NT2/D1 (cell line): ENCODE measurements at regions not wholly inside any gene's neighbourhood (a gene's known extent, or its start where the extent isn't known, plus 50 kb on each side); places are given as distances from the start of the nearest gene placed in this dataset.
"Not testable (repeated sequence)": the region's sequence is repeated elsewhere in the genome, so short reads cannot be mapped to it uniquely, and the experiment has no call there.

ENCODE experiments used
- DNase-seq: peaks from one replicate; pipeline ENCODE4 v3.0.0-alpha.2; 2011; ENCODE audit warnings: low read depth, low spot score
- H3K27me3 ChIP-seq: 2 replicates; pipeline ENCODE4 v1.6.0; 2011; ENCODE audit warnings: mild to moderate bottlenecking; ENCODE audit not compliant: insufficient read length, insufficient read depth
- H3K36me3 ChIP-seq: 2 replicates; pipeline ENCODE4 v1.6.1; 2011; ENCODE audit warnings: mild to moderate bottlenecking, low read length, mixed read lengths; ENCODE audit not compliant: insufficient read depth, insufficient read length
- H3K4me1 ChIP-seq: 2 replicates; pipeline ENCODE4 v1.5.1; 2011; ENCODE audit not compliant: insufficient read depth, insufficient read length
- H3K4me3 ChIP-seq: 2 replicates; pipeline ENCODE4 v1.5.1; 2011; ENCODE audit warnings: low read depth; ENCODE audit not compliant: insufficient read length
- H3K9ac ChIP-seq: 2 replicates; pipeline ENCODE4 v1.6.0; 2011; ENCODE audit warnings: low read depth; ENCODE audit not compliant: insufficient read length
- H3K9me3 ChIP-seq: 2 replicates; pipeline ENCODE4 v1.5.1; 2011; ENCODE audit warnings: mild to moderate bottlenecking, low read length; ENCODE audit not compliant: insufficient read depth
- SUZ12 ChIP-seq: IDR thresholded peaks from 2 replicates; pipeline ENCODE4 v1.6.1; 2011; ENCODE audit not compliant: insufficient read length, insufficient read depth; ENCODE audit errors: extremely low read depth
- YY1 ChIP-seq: IDR thresholded peaks from 2 replicates; pipeline ENCODE4 v1.6.1; 2011; ENCODE audit not compliant: insufficient read length, insufficient read depth
- ZNF274 ChIP-seq: IDR thresholded peaks from 2 replicates; pipeline ENCODE4 v1.6.1; 2011; ENCODE audit warnings: mild to moderate bottlenecking, low read depth, low read length

DNA sequence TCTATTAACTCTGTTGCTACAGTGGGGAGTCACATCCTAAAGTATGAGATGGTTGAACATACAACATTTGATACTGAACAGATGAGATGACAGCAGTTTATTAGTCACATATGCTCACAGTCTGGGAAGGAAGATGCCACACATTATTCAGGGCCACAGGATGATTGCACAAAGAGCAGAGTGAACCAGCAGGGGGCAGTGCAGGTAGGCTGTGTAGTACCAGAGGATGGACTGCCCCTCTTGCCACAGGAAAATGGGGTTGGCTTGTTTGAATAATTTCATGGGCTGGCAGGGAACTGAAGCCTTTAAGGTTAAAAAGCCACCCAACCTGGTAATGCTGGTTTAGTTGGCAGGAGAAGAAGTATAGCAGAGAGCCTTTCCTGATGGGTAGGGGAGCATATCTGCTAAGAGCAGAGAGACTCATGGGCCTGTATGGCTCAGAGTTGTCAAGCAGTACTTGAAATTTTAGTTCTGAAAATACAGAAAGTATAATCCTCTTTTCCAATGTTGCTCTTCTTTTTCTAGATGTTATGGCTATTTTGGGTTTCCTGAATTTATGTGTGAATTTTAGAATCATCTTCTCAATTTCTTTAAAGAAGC is 180.4 kb upstream of the B3GAT1 start:
- H3K9ac ChIP-seq, result no peak overlapping the region
- no peaks in the 10 kb centered on the region for H3K4me1 ChIP-seq
- H3K27me3 ChIP-seq, result no peaks in the 10 kb centered on the region
- DNase-seq, result peak; percentile 46
- no peak overlapping the region for H3K4me3 ChIP-seq
- H3K36me3 ChIP-seq, result no peaks in the 10 kb centered on the region
- no peaks in the 10 kb centered on the region for H3K9me3 ChIP-seq
- no peak for TF ChIP-seq YY1
- no peak for TF ChIP-seq SUZ12
- TF ChIP-seq ZNF274, result no peak

DNA sequence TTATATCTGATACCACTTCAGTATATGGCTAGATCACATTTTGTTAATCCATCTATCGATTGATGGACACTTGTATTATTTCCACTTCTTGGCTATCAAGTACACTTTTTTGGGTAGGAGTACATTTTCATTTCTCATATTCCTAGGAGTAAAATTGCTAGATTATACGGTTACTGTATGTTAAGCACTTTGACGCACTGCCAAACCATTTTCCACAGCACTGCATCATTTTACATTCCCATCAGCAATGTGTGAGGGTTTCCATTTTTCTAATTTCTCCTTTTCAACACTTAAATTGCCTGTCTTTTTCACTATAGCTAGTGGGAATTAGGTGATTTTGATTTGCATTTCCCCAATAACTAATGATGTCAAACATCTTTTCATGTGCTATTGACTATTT is 179.3 kb upstream of the B3GAT1 start:
- no peaks in the 10 kb centered on the region for H3K36me3 ChIP-seq
- no peaks in the 10 kb centered on the region for H3K4me1 ChIP-seq
- H3K9me3 ChIP-seq, result no peaks in the 10 kb centered on the region
- no peaks in the 10 kb centered on the region for H3K27me3 ChIP-seq
- no peak for TF ChIP-seq ZNF274
- no peak for TF ChIP-seq SUZ12
- TF ChIP-seq YY1, result no peak
- no peak overlapping the region for H3K4me3 ChIP-seq
- no peak for DNase-seq
- H3K9ac ChIP-seq, result no peak overlapping the region

DNA sequence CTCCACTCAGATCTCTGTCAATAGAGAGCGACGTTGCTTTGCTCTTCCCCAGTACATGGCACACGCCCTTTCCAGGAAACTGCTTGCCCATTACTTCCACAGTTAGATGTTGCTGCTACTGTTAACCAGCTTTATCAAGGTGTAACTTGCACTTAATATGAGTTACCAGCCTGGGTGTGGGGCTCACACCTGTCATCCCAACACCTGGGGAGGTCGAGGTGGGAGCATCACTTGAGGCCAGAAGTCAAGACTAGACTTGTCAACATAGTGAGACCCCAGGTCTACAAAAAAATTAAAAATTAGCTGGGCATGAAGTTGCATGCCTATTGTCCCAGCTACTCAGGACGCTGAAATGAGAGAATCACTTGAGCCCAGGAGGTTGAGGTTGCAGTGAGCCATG is 177.1 kb upstream of the B3GAT1 start:
- peaks cover 5% of the 10 kb centered on the region for H3K4me1 ChIP-seq
- H3K36me3 ChIP-seq, result no peaks in the 10 kb centered on the region
- no peaks in the 10 kb centered on the region for H3K27me3 ChIP-seq
- H3K9me3 ChIP-seq, result no peaks in the 10 kb centered on the region
- no peak overlapping the region for H3K9ac ChIP-seq
- no peak overlapping the region for H3K4me3 ChIP-seq
- no peak for DNase-seq
- TF ChIP-seq YY1 (no peak), ZNF274 (no peak), SUZ12 (no peak)

DNA sequence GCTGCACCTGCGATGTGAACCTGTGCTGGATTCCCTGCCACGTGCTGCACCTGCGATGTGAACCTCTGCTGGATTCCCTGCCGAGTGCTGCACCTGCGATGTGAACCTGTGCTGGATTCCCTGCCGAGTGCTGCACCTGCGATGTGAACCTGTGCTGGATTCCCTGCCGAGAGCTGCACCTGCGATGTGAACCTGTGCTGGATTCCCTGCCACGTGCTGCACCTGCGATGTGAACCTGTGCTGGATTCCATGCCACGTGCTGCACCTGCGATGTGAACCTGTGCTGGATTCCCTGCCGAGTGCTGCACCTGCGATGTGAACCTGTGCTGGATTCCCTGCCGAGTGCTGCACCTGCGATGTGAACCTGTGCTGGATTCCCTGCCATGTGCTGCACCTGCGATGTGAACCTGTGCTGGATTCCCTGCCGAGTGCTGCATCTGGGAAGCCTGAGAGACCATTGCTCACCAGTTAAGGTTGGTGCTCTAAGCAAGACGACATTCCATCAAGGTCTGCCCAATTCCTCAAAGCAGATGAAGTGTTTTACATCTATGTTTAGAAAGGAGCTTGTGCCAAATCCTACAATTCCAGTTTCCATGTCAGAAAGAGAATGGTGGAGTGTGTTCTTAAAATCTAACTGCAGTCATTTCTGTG is 176.5 kb upstream of the B3GAT1 start:
- H3K4me3 ChIP-seq, H3K9me3 ChIP-seq, H3K27me3 ChIP-seq, H3K36me3 ChIP-seq, H3K9ac ChIP-seq, DNase-seq, H3K4me1 ChIP-seq: not testable (repeated sequence)

DNA sequence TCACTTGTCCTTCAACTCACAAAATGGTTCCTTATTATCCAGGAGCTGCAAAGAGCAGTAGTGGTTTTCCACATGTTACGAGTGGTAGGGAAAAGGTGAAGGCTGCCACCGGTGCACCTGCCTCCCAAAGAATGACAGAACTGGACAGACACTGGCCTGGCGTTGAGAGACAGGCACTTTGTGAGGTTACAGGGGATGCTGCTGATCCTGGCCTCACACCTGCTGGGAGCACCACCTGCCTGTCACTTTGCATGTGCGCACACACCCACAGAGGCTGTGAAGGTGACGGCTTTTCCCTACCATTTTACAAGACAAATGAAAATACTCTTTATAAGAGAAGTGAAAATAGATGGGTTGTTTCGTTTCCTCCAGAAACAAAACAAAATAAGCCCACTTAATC is 175.3 kb upstream of the B3GAT1 start:
- Histone ChIP-seq H3K4me3 (no peak overlapping the region), H3K36me3 (no peaks in the 10 kb centered on the region), H3K9me3 (no peaks in the 10 kb centered on the region), H3K27me3 (no peaks in the 10 kb centered on the region), H3K9ac (no peak overlapping the region), H3K4me1 (peaks cover 9% of the 10 kb centered on the region)
- no peak for DNase-seq
- TF ChIP-seq YY1 (no peak), SUZ12 (no peak), ZNF274 (no peak)

DNA sequence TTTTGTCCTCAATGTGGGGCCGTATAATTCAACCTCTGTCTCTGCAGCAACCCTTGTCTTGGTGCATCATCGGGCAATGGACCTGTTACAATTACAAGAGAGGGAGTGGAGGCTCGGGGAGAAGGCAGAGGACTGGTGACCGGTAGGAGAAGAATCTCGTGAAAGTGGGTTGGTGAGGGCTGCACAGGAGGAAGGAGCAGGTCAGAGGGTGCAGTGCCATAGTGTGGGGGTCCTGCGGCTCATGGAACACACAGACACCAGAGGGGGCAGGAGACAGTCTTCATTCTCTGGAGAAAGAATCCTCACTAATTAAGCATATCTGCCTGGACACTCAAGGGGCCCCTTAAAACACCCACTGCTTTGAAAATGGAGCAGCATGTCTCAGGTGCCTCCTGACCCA is 174.7 kb upstream of the B3GAT1 start:
- Histone ChIP-seq H3K9ac (no peak overlapping the region), H3K36me3 (no peaks in the 10 kb centered on the region), H3K9me3 (no peaks in the 10 kb centered on the region), H3K27me3 (no peaks in the 10 kb centered on the region), H3K4me1 (peaks cover 9% of the 10 kb centered on the region), H3K4me3 (no peak overlapping the region)
- TF ChIP-seq ZNF274, result no peak
- TF ChIP-seq YY1, result no peak
- TF ChIP-seq SUZ12, result no peak
- no peak for DNase-seq

DNA sequence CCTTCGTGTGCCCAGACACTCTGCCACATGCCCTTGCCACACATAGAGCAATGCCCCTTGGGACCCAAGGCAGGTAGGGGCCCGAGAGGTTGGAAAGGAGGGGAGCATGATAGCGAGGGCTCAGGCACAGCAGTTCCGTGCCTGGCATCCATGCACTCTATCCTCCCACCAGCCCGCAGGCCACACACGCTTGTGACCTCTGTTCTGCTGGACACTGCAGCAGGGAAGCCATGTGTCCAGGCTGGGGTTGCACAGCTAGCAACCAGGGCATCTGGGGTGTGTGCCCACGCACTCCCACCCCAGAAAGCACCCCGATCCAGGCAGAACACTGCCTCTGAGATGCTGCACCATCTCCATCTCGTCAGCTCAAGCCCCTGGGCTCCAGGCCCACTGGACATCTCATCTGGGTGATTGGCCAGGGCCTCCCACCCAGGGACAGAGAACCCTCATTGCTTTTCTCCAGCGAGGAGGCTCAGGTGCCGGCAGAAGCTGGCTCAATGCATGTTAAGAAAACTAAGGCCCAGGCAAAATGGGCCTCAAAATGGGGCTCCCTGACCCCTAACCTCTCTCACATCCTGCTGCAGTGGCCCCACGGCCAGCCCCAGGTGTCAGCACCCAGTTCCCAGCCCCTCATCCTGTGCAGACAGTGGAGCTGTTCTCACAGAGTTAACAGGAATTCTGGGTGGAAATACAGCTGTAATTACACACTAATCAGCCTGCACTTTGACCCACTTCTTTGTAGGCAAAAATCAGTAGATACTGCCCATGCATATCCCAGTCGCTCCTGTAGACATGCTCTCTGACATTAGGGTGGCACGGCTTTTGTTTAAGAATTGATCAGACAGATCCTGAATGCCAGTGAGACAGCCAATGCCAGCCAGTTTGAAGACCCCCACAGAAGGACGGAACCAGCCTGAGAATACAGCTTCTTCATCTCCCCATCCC is 173.9 kb upstream of the B3GAT1 start:
- no peak overlapping the region for H3K9ac ChIP-seq
- H3K27me3 ChIP-seq, result no peaks in the 10 kb centered on the region
- H3K9me3 ChIP-seq, result no peaks in the 10 kb centered on the region
- TF ChIP-seq SUZ12 (no peak), YY1 (no peak), ZNF274 (no peak)
- peaks cover 9% of the 10 kb centered on the region for H3K4me1 ChIP-seq
- H3K36me3 ChIP-seq, result no peaks in the 10 kb centered on the region
- DNase-seq, result no peak
- no peak overlapping the region for H3K4me3 ChIP-seq
